ENCODE measurements at regions not wholly inside any gene's neighbourhood (a gene's known extent, or its start where the extent isn't known, plus 50 kb on each side); places are given as distances from the start of the nearest gene placed in this dataset.
A peak's percentile ranks its signal among the peaks of the same experiment; 100 is the strongest.
"Not testable (repeated sequence)": the region's sequence is repeated elsewhere in the genome, so short reads cannot be mapped to it uniquely, and the experiment has no call there.

- Mint-ChIP-seq H3K27me3 (ENCODE audit: low read depth) (no peaks in the 10 kb centered on the region), H3K27ac (no peak overlapping the region), H3K4me3 (no peak overlapping the region), H3K36me3 (ENCODE audit: low read depth) (peaks cover 10% of the 10 kb centered on the region), H3K4me1 (ENCODE audit: low read depth) (peaks cover 60% of the 10 kb centered on the region), H3K9me3 (no peaks in the 10 kb centered on the region)
These were observed 71.7 kb upstream of the JUN start for GRCh38 chr1:58855274-58856165.

- H3K4me3 Mint-ChIP-seq; H3K36me3 Mint-ChIP-seq (ENCODE audit: low read depth): not testable (repeated sequence)
- H3K4me1 Mint-ChIP-seq (ENCODE audit: low read depth): peaks cover 62% of the 10 kb centered on the region
These were observed 72.4 kb upstream of the JUN start for GRCh38 chr1:58856281-58856680.

GRCh38 chr1:58857680-58858673, 74.1 kb upstream of the JUN start:
- H3K9me3 Mint-ChIP-seq: no peaks in the 10 kb centered on the region
- peak overlapping the region; percentile 95 for H3K27ac Mint-ChIP-seq
- no peaks in the 10 kb centered on the region for H3K27me3 Mint-ChIP-seq (ENCODE audit: low read depth)
- peak overlapping the region; percentile 63 for H3K4me3 Mint-ChIP-seq
- peaks cover 10% of the 10 kb centered on the region for H3K36me3 Mint-ChIP-seq (ENCODE audit: low read depth)
- H3K4me1 Mint-ChIP-seq (ENCODE audit: low read depth): peaks cover 57% of the 10 kb centered on the region

More at GRCh38 chr1:58856281-58856680, 72.4 kb upstream of the JUN start:
- peak overlapping the region; percentile 24 for H3K27ac Mint-ChIP-seq
- not testable (repeated sequence) for H3K27me3 Mint-ChIP-seq (ENCODE audit: low read depth); H3K9me3 Mint-ChIP-seq

GRCh38 chr1:58859769-58860485, 76.1 kb upstream of the JUN start:
- H3K36me3 Mint-ChIP-seq (ENCODE audit: low read depth): peaks cover 14% of the 10 kb centered on the region
- peaks cover 48% of the 10 kb centered on the region for H3K4me1 Mint-ChIP-seq (ENCODE audit: low read depth)
- H3K4me3 Mint-ChIP-seq: no peak overlapping the region
- peak overlapping the region; percentile 54 for H3K27ac Mint-ChIP-seq
- no peaks in the 10 kb centered on the region for H3K9me3 Mint-ChIP-seq
- no peaks in the 10 kb centered on the region for H3K27me3 Mint-ChIP-seq (ENCODE audit: low read depth)

GRCh38 chr1:58861076-58861475, 77.2 kb upstream of the JUN start:
- Mint-ChIP-seq H3K9me3 (no peaks in the 10 kb centered on the region), H3K27me3 (ENCODE audit: low read depth) (no peaks in the 10 kb centered on the region), H3K4me3 (no peak overlapping the region), H3K4me1 (ENCODE audit: low read depth) (peaks cover 37% of the 10 kb centered on the region), H3K27ac (no peak overlapping the region), H3K36me3 (ENCODE audit: low read depth) (peaks cover 17% of the 10 kb centered on the region)

- Mint-ChIP-seq H3K36me3 (ENCODE audit: low read depth) (peaks cover 15% of the 10 kb centered on the region), H3K9me3 (no peaks in the 10 kb centered on the region), H3K4me3 (no peak overlapping the region), H3K27me3 (ENCODE audit: low read depth) (no peaks in the 10 kb centered on the region), H3K4me1 (ENCODE audit: low read depth) (peaks cover 35% of the 10 kb centered on the region), H3K27ac (no peak overlapping the region)
These were observed 77.7 kb upstream of the JUN start for GRCh38 chr1:58861506-58861905.

GRCh38 chr1:58862728-58863385, 79.0 kb upstream of the JUN start:
- Mint-ChIP-seq H3K4me1 (ENCODE audit: low read depth) (peaks cover 21% of the 10 kb centered on the region), H3K36me3 (ENCODE audit: low read depth) (peaks cover 13% of the 10 kb centered on the region), H3K27me3 (ENCODE audit: low read depth) (no peaks in the 10 kb centered on the region), H3K9me3 (no peaks in the 10 kb centered on the region), H3K27ac (no peak overlapping the region), H3K4me3 (no peak overlapping the region)

- Mint-ChIP-seq H3K27ac (no peak overlapping the region), H3K4me3 (no peak overlapping the region), H3K9me3 (no peaks in the 10 kb centered on the region), H3K36me3 (ENCODE audit: low read depth) (peaks cover 13% of the 10 kb centered on the region), H3K4me1 (ENCODE audit: low read depth) (peaks cover 10% of the 10 kb centered on the region), H3K27me3 (ENCODE audit: low read depth) (no peaks in the 10 kb centered on the region)
These were observed 80.8 kb upstream of the JUN start for GRCh38 chr1:58864654-58865053.

GRCh38 chr1:58866578-58866977, 82.7 kb upstream of the JUN start:
- H3K9me3 Mint-ChIP-seq: no peaks in the 10 kb centered on the region
- no peaks in the 10 kb centered on the region for H3K4me1 Mint-ChIP-seq (ENCODE audit: low read depth)
- no peak overlapping the region for H3K4me3 Mint-ChIP-seq
- no peaks in the 10 kb centered on the region for H3K27me3 Mint-ChIP-seq (ENCODE audit: low read depth)
- peaks cover 10% of the 10 kb centered on the region for H3K36me3 Mint-ChIP-seq (ENCODE audit: low read depth)
- no peak overlapping the region for H3K27ac Mint-ChIP-seq

- H3K4me3 Mint-ChIP-seq: no peak overlapping the region
- H3K4me1 Mint-ChIP-seq (ENCODE audit: low read depth): no peaks in the 10 kb centered on the region
- H3K9me3 Mint-ChIP-seq: no peaks in the 10 kb centered on the region
- H3K36me3 Mint-ChIP-seq (ENCODE audit: low read depth): peaks cover 7% of the 10 kb centered on the region
- no peaks in the 10 kb centered on the region for H3K27me3 Mint-ChIP-seq (ENCODE audit: low read depth)
- H3K27ac Mint-ChIP-seq: no peak overlapping the region
These were observed 85.9 kb upstream of the JUN start for GRCh38 chr1:58869638-58870297.

GRCh38 chr1:58870298-58870676, 86.4 kb upstream of the JUN start:
- Mint-ChIP-seq H3K4me3 (no peak overlapping the region), H3K9me3 (no peaks in the 10 kb centered on the region), H3K27me3 (ENCODE audit: low read depth) (no peaks in the 10 kb centered on the region), H3K27ac (no peak overlapping the region), H3K4me1 (ENCODE audit: low read depth) (no peaks in the 10 kb centered on the region), H3K36me3 (ENCODE audit: low read depth) (peaks cover 7% of the 10 kb centered on the region)

- Mint-ChIP-seq H3K36me3 (ENCODE audit: low read depth) (peaks cover 12% of the 10 kb centered on the region), H3K9me3 (no peaks in the 10 kb centered on the region), H3K4me3 (no peak overlapping the region), H3K4me1 (ENCODE audit: low read depth) (peaks cover 5% of the 10 kb centered on the region), H3K27ac (no peak overlapping the region), H3K27me3 (ENCODE audit: low read depth) (no peaks in the 10 kb centered on the region)
These were observed 90.5 kb upstream of the JUN start for GRCh38 chr1:58874342-58874741.
